ENCODE measurements at regions not wholly inside any gene's neighbourhood (a gene's known extent, or its start where the extent isn't known, plus 50 kb on each side); places are given as distances from the start of the nearest gene placed in this dataset.

- TF ChIP-seq ATF3 (IDR thresholded peaks at IDR 0.05; ENCODE audit: insufficient read depth, low read depth, low read length) (no peak), SIN3A (conservative IDR thresholded peaks at IDR 0.05 in 1 of 2, IDR thresholded peaks at IDR 0.05 in 1 of 2; ENCODE audit: low read depth in 1 of 2, low read length in 2 of 2) (no peak), SP4 (IDR thresholded peaks at IDR 0.05; ENCODE audit: low read length) (no peak), RFX5 (IDR thresholded peaks at IDR 0.05; ENCODE audit: borderline replicate concordance, low read depth, low read length) (no peak), EGR1 (IDR thresholded peaks at IDR 0.05; ENCODE audit: borderline replicate concordance, low read depth, low read length) (no peak), POLR2A (IDR thresholded peaks at IDR 0.05; ENCODE audit: control extremely low read depth in 1 of 2, low read depth in 2 of 2, low read length in 2 of 2) (no peak), TBP (IDR thresholded peaks at IDR 0.05; ENCODE audit: low read depth, low read length) (no peak), KDM1A (IDR thresholded peaks at IDR 0.05; ENCODE audit: borderline replicate concordance, low read length) (no peak), EZH2 (IDR thresholded peaks at IDR 0.05; ENCODE audit: low read depth, low read length, severe bottlenecking) (no peak)
Measured at GRCh38 chr11:18844753-18845367, 53.3 kb upstream of the PTPN5 start (continued).
